Kidney epithelial cell (primary cell): ENCODE measurements at regions not wholly inside any gene's neighbourhood (a gene's known extent, or its start where the extent isn't known, plus 50 kb on each side); places are given as distances from the start of the nearest gene placed in this dataset.

ENCODE experiments used
- DNase-seq: peaks from one replicate; pipeline ENCODE4 v3.0.0-alpha.2; 2010; ENCODE audit warnings: low read depth
- H3K27me3 ChIP-seq: 2 replicates; pipeline ENCODE4 v1.6.0; 2011; ENCODE audit warnings: low read length; ENCODE audit not compliant: control insufficient read depth, insufficient read depth
- H3K36me3 ChIP-seq: 2 replicates; pipeline ENCODE4 v1.5.1; 2011; ENCODE audit warnings: low read length; ENCODE audit not compliant: control insufficient read depth, insufficient read depth
- H3K4me3 ChIP-seq: 2 replicates; pipeline ENCODE4 v1.5.1; 2011; ENCODE audit warnings: low read depth, mild to moderate bottlenecking, control low read depth, low read length
- TF ChIP-seq, protein P1 (sequence below): IDR thresholded peaks from 2 replicates; pipeline ENCODE4 v1.5.1; 2011; ENCODE audit warnings: mild to moderate bottlenecking, moderate library complexity, low read length, control low read depth, inconsistent platforms; ENCODE audit not compliant: insufficient read depth, poor library complexity, severe bottlenecking

DNA sequence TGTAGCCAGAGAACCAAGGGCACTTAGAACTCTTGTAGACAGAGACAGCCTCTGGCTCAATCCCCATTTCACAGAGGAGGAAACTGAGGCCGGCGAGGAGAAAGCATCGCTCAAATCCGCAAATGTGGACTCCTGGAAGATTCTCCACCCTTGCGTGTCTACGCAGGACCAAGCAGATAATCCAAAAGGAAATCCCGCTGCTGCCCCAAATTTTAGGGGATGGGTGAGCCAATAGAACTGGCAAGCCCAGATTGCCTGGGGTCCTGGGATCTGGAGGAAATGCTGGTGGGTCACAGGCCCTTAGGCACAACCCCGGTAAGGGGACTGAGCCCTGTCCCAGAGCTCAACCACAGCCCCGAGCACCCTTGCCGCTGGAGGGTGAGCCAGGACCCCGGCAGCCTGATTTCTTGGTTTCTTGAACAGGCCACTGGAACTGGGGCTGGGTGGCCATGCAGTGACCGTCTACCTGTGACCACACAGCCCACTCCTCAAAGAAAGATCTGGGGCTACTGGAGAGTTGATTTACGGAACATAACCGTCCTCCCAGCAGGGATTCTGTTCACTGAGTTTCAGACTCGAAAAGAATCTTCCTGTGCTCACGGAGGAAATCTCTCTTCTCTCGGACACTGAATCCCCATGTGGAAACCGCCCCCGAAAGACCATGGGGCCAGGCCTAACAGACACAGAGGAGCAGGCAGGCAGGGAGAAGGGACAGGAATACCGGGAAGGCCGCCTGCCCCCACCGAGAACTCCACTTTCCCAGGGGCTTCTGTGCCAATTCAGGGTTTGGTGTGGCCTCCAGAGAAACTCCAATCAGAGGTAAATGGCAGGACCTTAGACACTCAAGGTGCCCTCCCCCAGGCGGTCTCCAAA is 238.4 kb downstream of the NPHP4 start:
- H3K36me3 ChIP-seq: no peaks in the 10 kb centered on the region
- no peak for DNase-seq
- H3K27me3 ChIP-seq: peaks cover 7% of the 10 kb centered on the region
- TF ChIP-seq, protein P1, sequence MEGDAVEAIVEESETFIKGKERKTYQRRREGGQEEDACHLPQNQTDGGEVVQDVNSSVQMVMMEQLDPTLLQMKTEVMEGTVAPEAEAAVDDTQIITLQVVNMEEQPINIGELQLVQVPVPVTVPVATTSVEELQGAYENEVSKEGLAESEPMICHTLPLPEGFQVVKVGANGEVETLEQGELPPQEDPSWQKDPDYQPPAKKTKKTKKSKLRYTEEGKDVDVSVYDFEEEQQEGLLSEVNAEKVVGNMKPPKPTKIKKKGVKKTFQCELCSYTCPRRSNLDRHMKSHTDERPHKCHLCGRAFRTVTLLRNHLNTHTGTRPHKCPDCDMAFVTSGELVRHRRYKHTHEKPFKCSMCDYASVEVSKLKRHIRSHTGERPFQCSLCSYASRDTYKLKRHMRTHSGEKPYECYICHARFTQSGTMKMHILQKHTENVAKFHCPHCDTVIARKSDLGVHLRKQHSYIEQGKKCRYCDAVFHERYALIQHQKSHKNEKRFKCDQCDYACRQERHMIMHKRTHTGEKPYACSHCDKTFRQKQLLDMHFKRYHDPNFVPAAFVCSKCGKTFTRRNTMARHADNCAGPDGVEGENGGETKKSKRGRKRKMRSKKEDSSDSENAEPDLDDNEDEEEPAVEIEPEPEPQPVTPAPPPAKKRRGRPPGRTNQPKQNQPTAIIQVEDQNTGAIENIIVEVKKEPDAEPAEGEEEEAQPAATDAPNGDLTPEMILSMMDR: no peak
- H3K4me3 ChIP-seq: no peak overlapping the region

DNA sequence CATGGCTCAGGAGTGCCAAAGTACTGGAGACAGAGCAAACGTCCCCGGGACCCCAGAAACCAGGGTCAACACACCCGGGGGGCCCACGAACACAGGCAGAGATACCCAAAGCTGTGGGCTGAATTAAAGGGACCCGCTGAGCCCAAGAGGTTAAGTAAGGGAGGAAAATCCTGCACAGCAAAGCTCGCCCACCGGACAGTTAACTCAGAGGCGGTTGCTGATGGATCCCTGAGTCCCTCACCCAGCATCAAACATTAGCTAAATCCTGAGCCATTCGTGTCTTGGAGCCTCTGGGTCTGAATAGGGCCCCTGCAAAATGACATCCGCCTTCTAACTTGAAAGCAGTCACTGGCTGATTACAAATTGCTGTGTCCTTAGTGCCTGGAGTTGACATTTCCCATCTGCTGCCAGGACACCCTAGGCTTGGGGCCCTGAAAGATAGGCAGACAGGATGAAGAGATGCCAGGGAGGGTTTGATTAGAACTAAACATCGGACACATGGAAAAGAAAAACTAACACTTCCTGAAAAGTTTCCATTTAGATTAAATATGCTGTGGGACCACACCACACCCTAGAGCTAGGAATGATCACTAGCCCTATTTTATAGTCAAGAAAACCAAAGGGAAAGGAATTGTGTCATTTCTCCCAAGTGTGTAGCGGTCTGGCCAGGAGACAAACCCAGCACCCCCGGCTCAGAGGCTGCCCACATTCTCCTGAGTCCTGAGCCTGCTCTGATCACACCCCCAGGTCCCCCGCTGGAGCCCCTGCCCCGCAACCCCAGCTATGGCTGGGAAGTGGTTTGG is 239.3 kb downstream of the NPHP4 start:
- H3K4me3 ChIP-seq: no peak overlapping the region
- DNase-seq: no peak
- TF ChIP-seq, protein P1: no peak
- no peaks in the 10 kb centered on the region for H3K36me3 ChIP-seq
- peaks cover 7% of the 10 kb centered on the region for H3K27me3 ChIP-seq

GRCh38 chr1:5751833-5752745 is 240.1 kb downstream of the NPHP4 start:
- TF ChIP-seq, protein P1: no peak
- no peak overlapping the region for H3K4me3 ChIP-seq
- H3K27me3 ChIP-seq: peaks cover 7% of the 10 kb centered on the region
- DNase-seq: no peak
- no peaks in the 10 kb centered on the region for H3K36me3 ChIP-seq

DNA sequence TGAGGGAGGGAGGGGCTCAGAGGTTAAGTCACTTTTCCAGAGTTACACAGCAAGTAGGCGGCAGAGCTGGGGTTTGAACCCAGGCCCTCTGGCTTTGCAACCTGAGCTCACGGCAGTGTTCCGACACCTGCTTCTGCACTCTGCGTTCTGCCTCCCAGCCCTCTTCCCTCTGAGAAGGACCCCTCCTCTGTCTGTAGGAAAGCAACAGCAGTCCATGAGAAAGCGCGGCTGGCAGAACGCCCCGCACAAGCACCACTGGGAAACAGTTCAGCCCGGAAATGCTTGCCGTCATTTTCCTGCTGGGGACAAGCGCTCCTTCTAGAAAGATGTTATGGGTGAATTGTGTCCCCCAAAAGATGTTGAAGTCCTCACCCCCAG is 241.1 kb downstream of the NPHP4 start:
- peaks cover 7% of the 10 kb centered on the region for H3K27me3 ChIP-seq
- no peak overlapping the region for H3K4me3 ChIP-seq
- H3K36me3 ChIP-seq: no peaks in the 10 kb centered on the region
- TF ChIP-seq, protein P1: no peak
- no peak for DNase-seq

DNA sequence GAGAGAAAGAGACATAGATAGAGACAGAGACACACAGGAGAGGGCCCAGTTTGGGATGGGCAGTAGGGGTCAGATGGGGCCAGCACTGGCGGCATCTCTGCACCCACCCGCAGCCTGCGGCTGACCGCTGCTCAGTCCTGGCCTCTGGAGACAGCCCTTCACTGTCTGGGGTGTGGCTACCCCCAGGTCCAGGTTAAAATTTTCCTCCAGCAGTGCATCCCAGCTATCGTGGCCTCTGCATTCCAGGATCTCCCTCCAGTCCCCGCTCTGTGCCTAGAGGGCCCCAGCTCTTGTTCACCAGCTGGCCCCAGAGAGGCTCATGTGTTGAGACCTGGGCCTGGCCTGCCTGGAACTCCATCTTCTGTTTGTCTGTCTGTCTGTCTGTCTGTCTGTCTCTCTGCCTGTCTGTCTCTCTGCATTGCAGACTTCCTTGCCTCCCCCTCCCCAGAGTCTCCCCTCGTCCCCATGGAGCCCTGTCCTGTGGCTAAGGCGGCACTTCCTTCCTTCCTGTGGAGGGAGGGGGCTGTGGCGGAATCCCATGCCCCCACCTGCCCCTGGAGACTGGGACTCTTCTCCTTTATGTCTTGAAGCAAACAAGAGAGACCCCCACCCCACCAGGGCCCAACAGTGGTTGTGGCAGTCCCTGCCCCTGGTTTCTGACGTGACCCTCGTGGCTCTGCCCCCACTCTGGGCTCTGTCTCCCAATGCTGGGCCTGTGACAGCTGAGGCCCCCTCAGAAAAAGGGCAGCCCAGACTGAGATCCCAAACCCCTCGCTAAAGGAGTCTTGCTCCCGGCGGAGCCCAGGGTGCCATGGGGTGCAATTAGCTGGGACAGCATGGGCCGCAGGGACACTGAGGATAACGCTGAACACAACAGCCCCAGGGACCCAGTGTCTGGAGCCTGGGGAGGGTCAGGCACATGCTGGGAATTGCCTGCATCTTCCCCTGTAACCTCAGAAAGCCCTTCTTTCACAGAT is 241.8 kb downstream of the NPHP4 start:
- DNase-seq: no peak
- peaks cover 8% of the 10 kb centered on the region for H3K27me3 ChIP-seq
- H3K36me3 ChIP-seq: no peaks in the 10 kb centered on the region
- H3K4me3 ChIP-seq: no peak overlapping the region
- TF ChIP-seq, protein P1: no peak
